ENCODE measurements at regions not wholly inside any gene's neighbourhood (a gene's known extent, or its start where the extent isn't known, plus 50 kb on each side); places are given as distances from the start of the nearest gene placed in this dataset.
"Not testable (repeated sequence)": the region's sequence is repeated elsewhere in the genome, so short reads cannot be mapped to it uniquely, and the experiment has no call there.

DNA sequence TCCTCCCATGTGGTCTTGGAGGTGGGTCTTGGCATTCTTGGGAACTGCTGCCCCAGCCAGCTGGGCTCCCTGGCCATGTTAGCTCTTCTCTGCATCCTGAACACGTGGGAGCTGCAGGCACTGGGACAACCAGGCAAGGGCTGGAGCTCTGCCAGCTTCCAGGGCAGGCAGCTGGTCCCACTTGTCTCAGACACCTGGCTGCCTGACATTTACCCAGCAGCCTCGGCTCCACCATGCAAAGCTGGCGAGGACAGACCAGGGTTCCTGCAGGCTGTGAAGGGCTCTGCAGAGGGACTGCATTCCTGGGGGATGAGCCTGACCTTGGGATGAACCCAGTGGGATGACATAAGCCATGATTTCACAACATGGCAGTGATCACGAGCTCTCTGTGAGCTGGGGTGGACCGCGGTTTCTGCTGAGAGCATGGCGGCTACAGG is 99.0 kb upstream of the TSHZ3 start:
- DNase-seq = no peak

GRCh38 chr19:31449379-31449778 is 100.1 kb upstream of the TSHZ3 start:
- no peak for DNase-seq

DNA sequence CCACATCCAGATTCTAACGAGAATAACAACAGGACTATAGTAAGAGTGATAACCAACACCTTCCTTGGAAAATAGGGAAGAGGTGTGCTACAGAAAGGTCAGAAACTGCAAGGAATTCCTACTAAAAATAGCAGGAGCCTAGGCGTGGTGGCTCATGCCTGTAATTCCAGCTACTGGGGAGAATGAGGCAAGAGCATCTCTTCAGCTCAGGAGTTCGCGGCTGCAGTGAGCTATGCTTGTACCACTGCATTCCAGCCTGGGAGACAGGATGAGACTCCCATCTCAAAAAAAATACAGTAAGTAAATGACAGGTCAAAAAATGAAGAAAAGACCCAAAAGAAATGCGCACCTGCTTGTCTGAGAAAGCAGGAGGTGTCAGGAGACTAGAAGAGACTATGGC is 101.5 kb upstream of the TSHZ3 start:
- no peak for DNase-seq

DNA sequence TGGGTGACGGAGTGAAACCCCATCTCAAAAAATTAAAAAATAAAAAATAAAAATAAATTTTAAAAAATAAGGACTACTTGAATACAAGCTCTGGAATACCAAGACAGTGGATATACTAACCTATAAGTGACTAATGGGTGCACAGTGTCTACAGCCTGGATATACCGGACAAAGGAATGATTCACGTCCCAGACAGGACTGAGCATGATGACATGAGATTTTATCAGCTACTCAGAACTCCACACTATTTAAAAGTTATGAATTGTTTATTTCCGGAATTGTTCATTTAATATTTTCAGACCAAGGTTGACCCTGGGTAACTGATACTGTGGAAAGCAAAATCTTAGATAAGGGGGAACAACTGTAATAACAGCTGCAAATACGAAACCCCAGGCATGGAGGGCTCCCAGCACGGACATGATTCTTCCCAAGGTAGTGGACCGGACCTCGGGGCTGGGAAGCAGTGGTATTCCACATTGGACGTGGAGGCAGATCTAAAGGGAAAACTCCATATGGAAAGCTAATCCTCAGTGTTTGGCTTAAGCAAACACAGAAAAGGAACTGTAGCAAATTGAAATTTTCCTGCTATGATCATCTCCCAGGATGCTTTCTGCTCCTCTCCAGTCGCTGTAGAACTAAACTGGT is 102.6 kb upstream of the TSHZ3 start:
- DNase-seq = no peak

DNA sequence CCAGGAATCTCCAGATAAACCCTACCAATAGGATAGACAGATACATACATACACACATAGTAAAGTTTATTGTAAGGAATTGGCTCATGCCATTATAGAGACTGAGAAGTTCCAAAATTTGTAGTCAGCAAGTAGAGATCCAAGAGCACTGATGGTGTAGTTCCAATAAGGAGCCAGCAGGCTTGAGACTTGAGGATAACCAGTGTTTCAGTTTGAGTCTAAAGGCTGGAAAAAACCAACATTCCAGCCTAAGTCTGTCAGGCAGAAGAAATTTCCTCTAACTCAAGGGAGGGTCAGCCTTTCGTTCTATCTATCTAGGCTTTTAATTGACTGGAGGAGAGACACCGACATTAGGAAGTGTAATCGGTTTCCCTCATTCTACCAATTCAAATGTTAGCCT is 110.2 kb upstream of the TSHZ3 start:
- no peak for DNase-seq

DNA sequence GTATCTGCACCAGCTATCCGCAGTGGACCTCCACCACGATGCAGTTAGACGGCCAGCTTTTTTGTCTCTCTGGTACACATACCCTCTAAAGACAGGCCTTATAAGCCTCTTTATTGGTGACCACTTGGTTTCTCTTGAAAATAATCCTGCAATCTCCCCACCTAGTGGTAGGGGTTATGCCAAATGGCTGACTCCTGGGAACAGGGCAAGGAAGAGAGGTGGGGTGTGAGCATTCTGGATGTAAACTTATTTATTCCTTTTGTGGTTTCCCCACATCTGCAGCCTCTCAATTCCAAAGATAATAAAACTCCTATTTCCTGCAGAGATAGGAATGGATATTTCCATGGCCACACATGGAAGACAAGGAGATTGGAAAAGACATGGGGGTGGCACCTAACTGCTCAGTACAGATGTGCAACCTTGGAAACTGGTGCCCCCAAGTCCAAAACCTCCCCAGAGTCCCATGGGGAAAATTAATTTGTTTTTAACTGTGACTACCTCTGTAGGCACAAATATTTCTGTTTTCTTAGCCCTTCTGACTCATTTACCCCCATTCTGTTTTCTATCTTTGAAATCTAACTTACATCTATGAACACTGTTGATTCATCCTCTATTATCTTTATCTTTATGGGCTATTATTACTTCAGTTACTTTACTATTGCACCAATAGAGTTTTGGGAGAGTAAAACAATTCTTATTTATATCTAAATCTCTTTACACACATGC is 112.7 kb upstream of the TSHZ3 start:
- no peak for DNase-seq

DNA sequence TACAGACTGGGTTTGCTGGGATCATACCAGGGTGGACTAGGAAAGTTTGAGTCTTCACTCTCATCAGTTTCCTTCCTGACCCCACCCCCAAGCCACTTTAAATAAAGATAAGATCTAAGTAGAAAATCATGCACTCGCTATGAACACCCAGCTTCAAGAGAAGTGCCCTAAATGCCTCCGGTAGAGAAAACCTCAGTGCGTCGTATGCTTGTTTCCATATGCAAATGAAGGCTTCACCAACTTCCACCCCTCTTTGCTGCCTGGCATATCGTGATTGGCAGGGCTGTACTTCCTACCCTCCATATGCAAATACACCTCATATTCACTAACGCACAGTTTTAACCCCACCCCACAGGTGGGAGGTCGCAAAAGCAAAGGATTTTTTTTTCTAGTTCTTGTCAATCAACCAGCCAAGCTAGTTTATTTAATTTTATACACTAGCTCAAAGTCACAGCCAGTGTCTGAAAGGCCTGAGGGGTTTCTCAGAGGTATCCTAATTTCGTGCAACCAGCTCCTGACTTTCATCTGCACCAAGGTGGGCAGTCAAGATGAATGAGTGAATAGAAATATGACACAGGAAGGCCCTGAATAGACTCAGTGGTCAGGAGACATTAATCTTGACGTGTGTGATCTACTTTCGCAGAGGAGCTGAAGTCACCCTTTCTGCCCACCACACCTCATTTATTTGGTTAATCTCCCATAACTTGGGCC is 121.1 kb upstream of the TSHZ3 start:
- DNase-seq = no peak

DNA sequence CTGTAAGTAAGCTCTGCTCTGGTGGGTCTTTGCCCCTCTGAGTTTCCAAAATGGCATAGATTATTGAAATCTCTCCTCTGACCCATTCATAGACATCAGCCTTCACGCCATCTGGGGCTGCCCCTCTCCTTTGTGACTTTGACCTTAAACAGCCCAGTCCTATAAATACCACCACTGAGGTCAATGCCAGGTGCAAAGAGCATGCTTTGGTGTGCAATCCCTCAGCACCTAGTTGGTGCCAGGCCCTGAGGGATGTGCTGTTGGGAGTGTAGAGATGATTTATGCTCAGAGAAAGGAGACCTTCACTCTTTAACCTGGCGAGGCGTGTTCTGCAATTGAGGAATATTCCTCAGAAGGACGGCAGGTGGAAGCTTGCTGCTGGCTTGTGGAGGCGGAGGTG is 121.7 kb upstream of the TSHZ3 start:
- DNase-seq = no peak

DNA sequence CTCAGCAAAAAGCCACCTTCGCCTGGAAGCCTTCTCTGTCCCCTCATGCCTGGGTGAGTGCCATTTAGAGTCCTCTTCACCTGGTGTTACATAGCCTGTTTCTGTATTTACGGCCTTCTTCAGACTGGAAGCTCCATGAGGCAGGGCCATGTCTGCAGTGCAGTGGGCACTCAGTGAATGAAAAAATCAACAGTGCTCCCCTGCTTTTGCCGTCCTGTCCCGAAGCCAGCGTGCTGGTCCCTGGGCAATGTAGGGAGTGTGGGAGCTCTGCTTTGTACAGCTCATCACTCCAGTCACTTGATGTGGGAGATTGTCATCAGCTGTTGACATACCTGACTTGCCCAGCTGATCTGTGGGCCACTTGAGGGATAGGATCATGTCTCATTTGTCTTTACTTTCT is 129.0 kb upstream of the TSHZ3 start:
- no peak for DNase-seq

DNA sequence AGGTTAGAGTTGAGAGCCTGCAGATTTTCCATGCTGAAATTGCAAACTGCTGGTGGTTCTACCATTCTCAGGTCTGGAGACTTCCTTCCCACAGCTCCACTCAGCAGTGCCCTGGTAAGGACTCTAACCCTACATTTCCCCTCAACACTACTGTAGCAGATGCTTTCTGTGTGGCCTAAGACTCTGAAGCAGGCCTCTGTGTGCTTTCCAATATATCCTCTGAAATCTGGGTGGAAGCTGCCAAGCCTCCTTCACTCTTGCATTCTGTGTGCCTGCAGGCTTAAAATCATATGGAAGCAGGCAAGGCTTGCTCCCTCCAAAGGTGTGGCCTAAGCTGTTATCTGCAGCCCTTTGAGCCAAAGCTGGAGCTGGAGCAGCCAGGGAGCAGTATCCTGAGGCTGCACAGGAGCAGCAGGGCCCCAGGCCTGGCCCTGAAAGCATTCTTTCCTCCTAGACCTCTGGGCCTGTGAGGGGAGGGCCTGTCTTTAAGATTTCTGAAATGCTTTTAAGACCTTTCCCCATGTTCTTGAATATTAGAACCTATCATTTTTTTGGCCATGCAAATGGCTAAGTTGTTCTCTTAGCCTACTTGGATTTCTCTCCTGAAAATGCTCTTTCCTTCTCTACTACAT is 134.1 kb upstream of the TSHZ3 start:
- DNase-seq = no peak

- not testable (repeated sequence) for DNase-seq
Observed at GRCh38 chr19:31484858-31485410, 135.7 kb upstream of the TSHZ3 start.

GRCh38 chr19:31485472-31485871 is 136.2 kb upstream of the TSHZ3 start:
- DNase-seq = no peak

DNA sequence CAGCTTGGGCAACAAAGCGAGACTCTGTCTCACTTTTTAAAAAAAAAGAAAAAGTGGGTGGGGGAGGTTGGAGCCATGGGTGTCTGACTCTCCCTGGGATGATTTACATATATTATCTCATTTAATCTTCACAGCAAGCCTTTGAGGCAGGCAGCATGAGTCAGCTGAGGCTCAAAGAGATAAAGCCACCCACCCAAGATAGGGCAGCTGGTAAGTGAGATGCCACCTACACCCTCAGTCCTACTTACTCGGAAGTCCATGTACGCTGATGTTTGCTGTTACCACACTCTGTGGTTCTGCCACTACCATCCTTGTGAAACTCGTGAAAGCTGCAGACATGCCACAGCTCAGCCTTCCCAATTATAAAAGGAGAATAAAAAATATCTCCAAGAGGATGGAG is 142.0 kb upstream of the TSHZ3 start:
- DNase-seq = no peak

GRCh38 chr19:31492050-31492449 is 142.8 kb upstream of the TSHZ3 start:
- no peak for DNase-seq

- no peak for DNase-seq
Observed at GRCh38 chr19:31496076-31496475, 146.8 kb upstream of the TSHZ3 start.

DNA sequence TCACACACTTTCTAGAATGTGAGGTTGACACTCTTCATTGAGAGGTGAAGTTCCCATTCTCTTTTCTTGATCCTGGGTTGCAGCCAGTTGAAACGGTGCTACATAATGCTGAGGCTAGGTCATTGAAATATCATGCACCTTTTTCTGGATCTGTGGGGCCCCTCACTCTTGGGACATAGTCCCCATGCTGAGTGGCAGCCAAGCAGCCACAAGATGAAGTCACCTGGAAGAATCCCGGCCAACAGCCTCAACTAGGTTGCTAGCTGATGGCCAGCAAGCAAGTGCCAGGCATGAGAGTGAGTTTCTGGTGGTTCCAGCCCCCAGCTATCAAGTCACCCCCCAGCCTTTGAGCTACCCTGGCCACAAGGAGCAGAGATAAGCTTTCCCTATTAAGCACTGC is 148.5 kb upstream of the TSHZ3 start:
- no peak for DNase-seq

DNA sequence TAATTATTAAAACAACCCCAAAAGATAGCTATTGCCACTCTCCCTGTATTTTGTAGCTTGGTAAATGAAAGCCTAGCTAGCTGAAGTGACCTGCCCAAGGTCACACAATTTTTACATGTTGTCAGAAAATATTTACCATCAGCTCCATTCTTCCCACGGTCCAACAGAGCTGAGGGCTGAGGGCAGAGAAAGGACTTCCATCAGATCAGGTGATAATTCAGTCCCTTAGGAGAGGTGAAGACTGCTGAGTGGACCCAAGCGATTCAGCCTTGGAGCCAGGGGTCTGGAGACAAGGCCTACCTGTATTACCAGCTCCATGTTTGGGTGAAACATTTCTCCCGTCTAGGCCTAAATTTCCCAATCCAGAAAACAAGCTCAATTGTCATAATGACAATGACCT is 149.5 kb upstream of the TSHZ3 start:
- no peak for DNase-seq

GRCh38 chr19:31499281-31500196 is 150.3 kb upstream of the TSHZ3 start:
- DNase-seq = no peak

GRCh38 chr19:31500197-31500830 is 151.1 kb upstream of the TSHZ3 start:
- no peak for DNase-seq

DNA sequence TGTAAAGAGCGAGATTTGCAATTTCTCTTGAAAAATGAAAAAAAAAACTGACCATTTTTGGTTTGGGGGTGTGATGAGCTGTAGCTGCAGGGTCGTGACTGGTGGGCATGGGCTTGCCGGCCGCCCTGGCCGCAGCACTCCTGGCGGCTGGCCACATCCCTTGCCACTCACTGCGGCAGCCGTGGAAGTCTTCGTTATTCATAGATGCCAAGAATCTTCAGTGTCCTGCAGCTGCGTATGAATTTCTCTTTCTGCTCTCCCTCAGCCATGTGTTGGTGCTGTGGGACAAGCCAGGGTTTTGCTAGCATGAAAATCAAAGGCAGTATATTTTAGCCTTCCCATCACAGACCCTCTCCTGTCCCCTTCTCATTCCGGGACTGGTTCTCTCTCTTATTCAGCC is 151.7 kb upstream of the TSHZ3 start:
- DNase-seq = no peak

- DNase-seq = no peak
Observed at GRCh38 chr19:31501427-31502195, 152.4 kb upstream of the TSHZ3 start.

Data from CD4-positive, alpha-beta T cell treated with Interleukin-17A for 4 hours (primary cell).